Thyroid gland (tissue), 4 donors: ENCODE measurements at regions not wholly inside any gene's neighbourhood (a gene's known extent, or its start where the extent isn't known, plus 50 kb on each side); places are given as distances from the start of the nearest gene placed in this dataset.

ENCODE experiments used
- DNase-seq, 2 donors: peaks; one replicate each; pipeline ENCODE4 v3.0.0-alpha.2; 2019
- H3K27ac ChIP-seq, 3 donors: fragments of 200-600 bp; sonication (generic); 1 replicate in 2 of 3; 2 replicates in 1 of 3; pipeline ENCODE4 v1.5.1; 2016 to 2019; ENCODE audit warnings: mild to moderate bottlenecking in 1 of 3, moderate library complexity in 1 of 3
- H3K27me3 ChIP-seq: fragments of 200-600 bp; sonication (generic); one replicate; pipeline ENCODE4 v1.5.1; 2019
- H3K36me3 ChIP-seq, 2 donors: fragments of 200-600 bp; sonication (generic); one replicate each; pipeline ENCODE4 v1.5.1; 2016 to 2019
- H3K4me1 ChIP-seq, 2 donors: fragments of 200-600 bp; sonication (generic); one replicate each; pipeline ENCODE4 v1.5.1; 2017 to 2019
- H3K4me3 ChIP-seq, 3 donors: fragments of 200-600 bp; sonication (generic); replicated peaks in 1 of 3; 1 replicate in 2 of 3; 2 replicates in 1 of 3; pipeline ENCODE4 v1.5.1; 2016; ENCODE audit warnings: mild to moderate bottlenecking in 1 of 3
- H3K9me3 ChIP-seq: fragments of 200-600 bp; sonication (generic); one replicate; pipeline ENCODE4 v1.5.1; 2017
- POLR2A ChIP-seq, 2 donors: fragments of 450-650 bp; IDR thresholded peaks; one replicate each; pipeline ENCODE4 v1.6.1; 2017; ENCODE audit warnings: antibody characterized with exemption in 2 of 2, mild to moderate bottlenecking in 2 of 2, moderate library complexity in 1 of 2
- WGBS, 2 donors: methylation state at CpG; one replicate each; pipeline ENCODE4 v1.1.5; 2017; 5-methylcytosine and 5-hydroxymethylcytosine counted together
- intact Hi-C: fragments of 100-400 bp; cut with DNase I; formaldehyde crosslinking; loops from one replicate; pipeline ENCODE4 v1.15.1; 2023
- TF ChIP-seq, protein P1 (sequence below), 6 experiments: fragments of 200-600 bp in 3 of 6; fragments of 450-650 bp in 3 of 6; sonication (generic) in 3 of 6; IDR thresholded peaks; one replicate each; pipeline ENCODE4 v1.5.1; 2016 to 2019; ENCODE audit warnings: antibody characterized with exemption in 6 of 6, mild to moderate bottlenecking in 2 of 6, inconsistent platforms in 1 of 6, moderate library complexity in 1 of 6

GRCh38 chr16:7861891-7862582 is 529.4 kb downstream of the RBFOX1 start:
- H3K27me3 ChIP-seq, result no peaks in the 10 kb centered on the region
- 82 to 94% methylated on average over 3 of the region's 3 CpGs for WGBS, 2 donors
- H3K4me3 ChIP-seq, result no peak overlapping the region
- H3K36me3 ChIP-seq, result no peaks in the 10 kb centered on the region
- intact Hi-C loops, result no loop called here
- H3K4me1 ChIP-seq, result no peaks in the 10 kb centered on the region
- H3K27ac ChIP-seq, result no peak overlapping the region
- TF ChIP-seq, protein P1, sequence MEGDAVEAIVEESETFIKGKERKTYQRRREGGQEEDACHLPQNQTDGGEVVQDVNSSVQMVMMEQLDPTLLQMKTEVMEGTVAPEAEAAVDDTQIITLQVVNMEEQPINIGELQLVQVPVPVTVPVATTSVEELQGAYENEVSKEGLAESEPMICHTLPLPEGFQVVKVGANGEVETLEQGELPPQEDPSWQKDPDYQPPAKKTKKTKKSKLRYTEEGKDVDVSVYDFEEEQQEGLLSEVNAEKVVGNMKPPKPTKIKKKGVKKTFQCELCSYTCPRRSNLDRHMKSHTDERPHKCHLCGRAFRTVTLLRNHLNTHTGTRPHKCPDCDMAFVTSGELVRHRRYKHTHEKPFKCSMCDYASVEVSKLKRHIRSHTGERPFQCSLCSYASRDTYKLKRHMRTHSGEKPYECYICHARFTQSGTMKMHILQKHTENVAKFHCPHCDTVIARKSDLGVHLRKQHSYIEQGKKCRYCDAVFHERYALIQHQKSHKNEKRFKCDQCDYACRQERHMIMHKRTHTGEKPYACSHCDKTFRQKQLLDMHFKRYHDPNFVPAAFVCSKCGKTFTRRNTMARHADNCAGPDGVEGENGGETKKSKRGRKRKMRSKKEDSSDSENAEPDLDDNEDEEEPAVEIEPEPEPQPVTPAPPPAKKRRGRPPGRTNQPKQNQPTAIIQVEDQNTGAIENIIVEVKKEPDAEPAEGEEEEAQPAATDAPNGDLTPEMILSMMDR (IDR thresholded peaks at IDR 0.05), result no peak
- no peak for TF ChIP-seq POLR2A (IDR thresholded peaks at IDR 0.05)
- no peak for DNase-seq
- H3K9me3 ChIP-seq, result no peaks in the 10 kb centered on the region

DNA sequence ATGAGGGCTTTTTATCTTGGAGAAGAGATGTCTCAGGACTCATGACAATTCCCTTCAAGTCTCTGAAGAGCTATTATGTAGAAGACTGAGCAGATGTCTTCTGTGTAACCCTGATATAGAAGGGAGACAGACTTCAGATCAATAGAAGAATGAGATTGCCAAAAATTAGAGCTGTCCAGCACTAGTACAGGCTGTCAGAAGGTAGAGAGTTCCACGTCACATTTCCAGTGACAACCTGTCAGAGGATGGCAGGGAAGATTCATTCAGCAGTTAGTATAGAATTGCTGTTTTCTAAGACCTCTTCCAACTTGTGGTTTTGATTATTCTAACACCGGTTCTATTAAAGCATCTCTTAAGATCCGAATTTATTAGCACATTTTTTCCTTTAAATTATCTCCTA is 520.6 kb downstream of the RBFOX1 start:
- WGBS, 2 donors, result 53 to 62% methylated on average over 3 of the region's 3 CpGs
- intact Hi-C loops, result no loop called here
- TF ChIP-seq, protein P1 (IDR thresholded peaks at IDR 0.05), result no peak
- no peak overlapping the region for H3K4me3 ChIP-seq
- DNase-seq, result no peak
- no peaks in the 10 kb centered on the region for H3K9me3 ChIP-seq
- no peaks in the 10 kb centered on the region for H3K4me1 ChIP-seq
- H3K27me3 ChIP-seq, result no peaks in the 10 kb centered on the region
- no peak overlapping the region for H3K27ac ChIP-seq
- no peaks in the 10 kb centered on the region for H3K36me3 ChIP-seq

DNA sequence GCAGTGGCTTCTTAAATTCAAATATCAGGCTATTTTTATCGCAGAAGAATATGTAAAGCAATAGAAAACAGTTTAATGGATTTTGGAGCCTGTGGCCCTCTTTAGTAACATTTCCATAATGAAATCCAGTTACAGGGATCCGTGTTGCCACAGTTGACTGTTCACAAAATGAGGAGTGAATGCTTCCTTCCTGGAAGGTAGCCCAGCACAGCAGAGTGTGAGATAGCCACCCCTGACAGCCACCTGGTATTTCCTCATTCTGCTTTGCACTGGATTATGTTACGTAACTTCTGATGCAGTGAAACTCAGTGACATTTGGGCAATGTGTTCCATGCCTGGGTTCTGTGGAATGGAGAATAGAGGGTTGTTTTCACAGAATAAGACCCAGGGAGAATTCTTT is 517.2 kb downstream of the RBFOX1 start:
- intact Hi-C loops, result no loop called here
- Histone ChIP-seq H3K4me1 (no peaks in the 10 kb centered on the region), H3K27ac (no peak overlapping the region), H3K4me3 (no peak overlapping the region), H3K36me3 (no peaks in the 10 kb centered on the region), H3K27me3 (no peaks in the 10 kb centered on the region), H3K9me3 (no peaks in the 10 kb centered on the region)
- TF ChIP-seq POLR2A (IDR thresholded peaks at IDR 0.05), result no peak
- TF ChIP-seq, protein P1 (IDR thresholded peaks at IDR 0.05), result no peak
- WGBS, 2 donors, result 54 to 56% methylated on average over 3 of the region's 3 CpGs
- DNase-seq, result peak; percentile 19 to 38

- Histone ChIP-seq H3K27me3 (no peaks in the 10 kb centered on the region), H3K4me1 (no peaks in the 10 kb centered on the region), H3K36me3 (no peaks in the 10 kb centered on the region), H3K27ac (no peak overlapping the region), H3K4me3 (no peak overlapping the region), H3K9me3 (no peaks in the 10 kb centered on the region)
- intact Hi-C loops, result no loop called here
- no peak for DNase-seq
- TF ChIP-seq, protein P1 (IDR thresholded peaks at IDR 0.05), result no peak
- no peak for TF ChIP-seq POLR2A (IDR thresholded peaks at IDR 0.05)
- WGBS, 2 donors, result 73 to 80% methylated on average over 7 of the region's 7 CpGs
Observed at GRCh38 chr16:7843261-7843660, 510.6 kb downstream of the RBFOX1 start.

DNA sequence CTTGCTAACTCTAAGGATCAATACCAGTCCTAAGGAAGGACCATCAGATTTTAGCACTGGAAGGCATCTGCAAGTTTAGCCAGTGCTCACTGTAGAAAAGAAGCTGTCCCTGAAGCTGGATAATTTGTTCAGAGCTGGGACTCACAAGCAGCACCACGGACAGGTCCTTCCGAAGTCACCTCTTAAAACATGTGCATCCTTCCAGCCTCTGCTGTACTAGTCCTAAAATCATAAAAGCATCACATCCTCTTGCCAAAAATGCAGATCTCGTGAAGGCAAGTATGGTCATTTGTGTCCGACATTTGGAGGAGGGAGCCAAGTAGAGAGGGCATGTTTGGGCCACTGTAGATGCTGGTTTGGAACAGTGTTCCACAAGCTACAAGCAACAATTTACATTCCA is 506.9 kb downstream of the RBFOX1 start:
- Histone ChIP-seq H3K9me3 (no peaks in the 10 kb centered on the region), H3K4me3 (no peak overlapping the region), H3K36me3 (no peaks in the 10 kb centered on the region), H3K27me3 (no peaks in the 10 kb centered on the region), H3K4me1 (no peaks in the 10 kb centered on the region), H3K27ac (no peak overlapping the region)
- 37 to 50% methylated on average over 4 of the region's 4 CpGs for WGBS, 2 donors
- DNase-seq, result no peak
- intact Hi-C loops, result no loop called here
- TF ChIP-seq POLR2A (IDR thresholded peaks at IDR 0.05), result no peak
- TF ChIP-seq, protein P1 (IDR thresholded peaks at IDR 0.05), result no peak
